GM12874 (cell line): ENCODE measurements at regions not wholly inside any gene's neighbourhood (a gene's known extent, or its start where the extent isn't known, plus 50 kb on each side); places are given as distances from the start of the nearest gene placed in this dataset.

Experiments used
- CTCF ChIP-seq: IDR thresholded peaks from 2 replicates; pipeline ENCODE4 v1.5.1; 2011; ENCODE audit warnings: low read depth, mild to moderate bottlenecking, control low read depth, low read length, moderate library complexity; ENCODE audit not compliant: insufficient read depth

GRCh38 chr20:4546786-4547185 is 139.5 kb upstream of the PRNP start:
- no peak for TF ChIP-seq CTCF

GRCh38 chr20:4546342-4546741 is 139.9 kb upstream of the PRNP start:
- no peak for TF ChIP-seq CTCF

GRCh38 chr20:4545526-4545925 is 140.7 kb upstream of the PRNP start:
- TF ChIP-seq CTCF: no peak

GRCh38 chr20:4544765-4545164 is 141.5 kb upstream of the PRNP start:
- no peak for TF ChIP-seq CTCF

- no peak for TF ChIP-seq CTCF
These were observed 144.0 kb upstream of the PRNP start for GRCh38 chr20:4542270-4542669.

GRCh38 chr20:4534315-4534714 is 151.9 kb upstream of the PRNP start:
- TF ChIP-seq CTCF: no peak

- no peak for TF ChIP-seq CTCF
These were observed 152.7 kb upstream of the PRNP start for GRCh38 chr20:4533368-4534133.

GRCh38 chr20:4532772-4533171 is 153.5 kb upstream of the PRNP start:
- no peak for TF ChIP-seq CTCF
